Stimulated activated CD8-positive, alpha-beta memory T cell treated with anti-CD3 and anti-CD28 coated beads, Interleukin-12 subunit alpha, Interleukin-12 subunit beta, amount 100 ng/mL, for 24 hours (primary cell): ENCODE measurements at regions not wholly inside any gene's neighbourhood (a gene's known extent, or its start where the extent isn't known, plus 50 kb on each side); places are given as distances from the start of the nearest gene placed in this dataset.
"Not testable (repeated sequence)": the region's sequence is repeated elsewhere in the genome, so short reads cannot be mapped to it uniquely, and the experiment has no call there.

Experiments
- DNase-seq: peaks from one replicate; pipeline ENCODE4 v3.0.0-alpha.2; 2020; ENCODE audit errors: extremely low read depth

DNA sequence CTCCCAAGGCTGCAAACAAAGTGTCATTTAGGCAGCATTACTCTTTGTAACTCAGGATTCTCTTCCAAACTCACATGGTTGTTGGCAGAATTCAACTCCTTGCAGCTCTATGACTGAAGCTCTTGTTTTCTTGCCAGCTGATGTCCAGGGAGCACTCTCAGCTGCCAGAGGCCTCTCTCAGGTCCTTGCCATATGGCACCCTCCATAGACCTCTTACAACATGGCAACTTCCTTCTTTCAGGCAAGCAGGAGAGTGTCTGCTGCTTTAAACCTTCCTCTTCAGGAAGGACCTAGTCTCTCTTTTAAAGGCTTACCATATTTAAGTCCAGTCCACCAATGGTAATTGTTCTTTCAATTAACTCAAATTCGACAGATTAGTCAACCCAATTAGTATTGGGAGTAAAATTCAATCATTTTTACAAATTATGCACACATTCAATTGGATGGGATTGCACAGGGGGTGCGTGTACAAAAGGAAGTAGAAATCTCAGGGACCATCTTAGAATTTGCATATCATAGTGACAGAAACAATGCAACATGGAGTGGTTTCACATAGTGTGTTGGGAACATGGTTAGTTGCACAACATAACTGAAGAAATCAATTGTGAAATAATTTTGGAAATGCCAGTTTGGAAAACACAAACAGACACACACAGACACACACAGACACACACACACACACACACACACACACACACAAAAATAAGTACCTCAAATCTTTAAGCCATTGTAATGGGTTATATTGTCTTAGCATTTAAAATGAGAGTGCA is 893.5 kb upstream of the ZEB2 start:
- DNase-seq: no peak

- no peak for DNase-seq
These were observed 892.2 kb upstream of the ZEB2 start for GRCh38 chr2:145412155-145412554.

DNA sequence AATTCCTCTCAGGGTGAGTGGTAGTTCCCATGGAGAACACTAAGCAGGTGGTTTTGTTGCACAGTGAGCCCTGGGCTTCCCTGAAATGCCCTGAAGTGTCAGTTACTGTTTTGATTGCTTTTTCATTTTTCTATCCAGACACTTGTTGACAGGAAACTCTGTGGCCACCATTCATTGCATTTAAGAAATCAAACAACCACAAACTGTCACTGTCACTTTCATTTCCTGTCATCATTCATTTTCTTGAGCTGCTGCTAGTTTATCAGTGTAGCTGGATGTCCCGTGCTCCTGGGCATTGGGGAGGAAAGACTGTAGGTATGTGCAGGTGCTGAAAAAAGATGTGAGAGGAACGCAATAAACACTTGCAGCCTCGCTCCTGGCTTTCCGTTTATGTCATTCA is 891.6 kb upstream of the ZEB2 start:
- no peak for DNase-seq

DNA sequence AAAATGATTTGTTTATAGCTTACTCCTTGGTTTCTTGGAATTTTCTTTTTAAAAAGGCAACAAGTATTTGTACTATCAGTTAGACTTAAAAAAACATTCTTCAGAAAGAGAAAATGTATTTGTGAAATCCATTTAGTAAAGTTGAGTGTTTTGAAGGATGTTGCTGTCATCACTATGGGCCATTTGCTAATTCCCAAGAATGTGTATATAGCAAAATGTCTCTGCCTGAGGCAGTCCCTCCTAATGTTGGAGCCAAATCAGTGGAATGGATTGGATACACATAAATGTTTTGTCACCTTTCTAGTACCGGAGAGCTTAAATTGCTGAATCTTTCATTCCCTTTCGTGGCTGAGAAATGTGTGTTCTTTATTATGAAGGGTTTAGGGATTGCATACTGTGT is 890.2 kb upstream of the ZEB2 start:
- DNase-seq: no peak

- no peak for DNase-seq
These were observed 889.1 kb upstream of the ZEB2 start for GRCh38 chr2:145408980-145409379.

- no peak for DNase-seq
These were observed 884.8 kb upstream of the ZEB2 start for GRCh38 chr2:145404690-145405089.

GRCh38 chr2:145402706-145403277 is 882.9 kb upstream of the ZEB2 start:
- no peak for DNase-seq

DNA sequence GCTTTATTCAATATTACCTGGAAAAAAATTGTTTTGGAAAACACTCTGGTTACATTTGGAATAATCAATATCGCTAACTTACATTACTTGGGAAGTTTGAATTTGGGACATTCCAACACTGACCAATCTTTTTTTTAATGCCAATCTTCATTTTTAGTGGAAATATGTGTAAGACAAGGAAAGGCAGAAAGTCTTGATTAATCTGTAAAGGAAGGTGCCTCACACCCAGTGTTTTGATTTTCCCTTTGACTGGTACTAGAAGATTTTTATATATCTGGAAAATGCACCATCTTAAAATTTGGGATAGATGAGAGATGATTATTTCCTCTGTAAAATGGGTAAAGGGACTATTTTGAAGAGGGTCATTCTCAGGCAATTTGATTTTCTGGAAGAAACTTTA is 879.2 kb upstream of the ZEB2 start:
- no peak for DNase-seq

DNA sequence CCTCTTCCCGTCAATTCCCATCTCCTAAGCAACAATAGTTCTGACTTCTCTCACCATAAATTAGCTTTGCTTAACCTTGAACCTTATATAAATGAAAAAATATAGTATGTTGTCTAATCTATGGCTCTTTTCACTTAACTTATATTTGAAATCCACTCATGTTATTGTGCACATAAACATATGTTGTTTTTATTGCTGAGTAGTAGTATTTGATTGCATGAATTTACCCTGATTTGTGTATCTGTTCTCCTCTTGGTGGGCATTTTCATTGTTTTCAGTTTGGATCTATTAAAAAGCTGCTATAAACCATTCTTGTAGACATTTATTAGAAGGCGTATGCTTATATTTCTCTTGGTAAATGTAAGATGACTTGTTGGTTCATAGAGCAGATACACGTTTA is 874.3 kb upstream of the ZEB2 start:
- DNase-seq: no peak

- no peak for DNase-seq
These were observed 867.1 kb upstream of the ZEB2 start for GRCh38 chr2:145386973-145387372.

- DNase-seq: no peak
These were observed 864.0 kb upstream of the ZEB2 start for GRCh38 chr2:145383961-145384360.

- DNase-seq: no peak
These were observed 860.6 kb upstream of the ZEB2 start for GRCh38 chr2:145380436-145381017.

GRCh38 chr2:145379934-145380333 is 860.0 kb upstream of the ZEB2 start:
- DNase-seq: no peak

- DNase-seq: no peak
These were observed 854.2 kb upstream of the ZEB2 start for GRCh38 chr2:145374165-145374564.

DNA sequence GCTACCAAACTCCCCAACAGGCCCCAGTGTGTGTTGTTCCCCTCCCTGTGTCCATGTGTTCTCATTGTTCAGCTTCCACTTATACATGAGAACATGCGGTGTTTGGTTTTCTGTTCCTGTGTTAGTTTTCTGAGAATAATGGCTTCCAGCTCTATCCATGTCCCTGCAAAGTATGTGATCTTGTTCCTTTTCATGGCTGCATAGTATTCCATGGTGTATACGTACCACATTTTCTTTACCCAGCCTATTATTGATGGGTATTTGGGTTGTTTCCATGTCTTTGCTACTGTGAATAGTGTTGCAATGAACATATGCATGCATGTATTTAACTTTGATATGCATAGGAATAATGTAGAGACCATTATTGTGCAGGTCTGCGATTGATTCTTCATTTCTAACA is 847.4 kb upstream of the ZEB2 start:
- DNase-seq: not testable (repeated sequence)

DNA sequence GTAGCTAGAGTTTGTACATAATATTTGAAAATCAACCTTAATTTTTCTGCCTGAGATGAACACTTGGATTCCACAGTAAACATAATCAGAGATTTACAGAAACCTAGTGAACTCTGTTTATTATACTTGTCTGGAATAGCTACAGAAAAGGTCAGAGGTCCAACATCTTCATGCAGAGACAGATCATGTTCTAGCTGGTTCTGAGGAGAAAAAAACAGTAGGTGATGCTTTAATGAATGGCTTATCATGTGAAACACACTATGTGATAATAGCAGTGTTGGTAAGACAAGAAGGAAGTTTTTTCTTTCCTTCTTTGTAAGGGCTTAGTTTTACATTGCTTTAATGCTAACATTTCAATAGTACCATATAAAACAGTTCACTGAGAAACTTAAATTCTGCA is 846.4 kb upstream of the ZEB2 start:
- DNase-seq: no peak

DNA sequence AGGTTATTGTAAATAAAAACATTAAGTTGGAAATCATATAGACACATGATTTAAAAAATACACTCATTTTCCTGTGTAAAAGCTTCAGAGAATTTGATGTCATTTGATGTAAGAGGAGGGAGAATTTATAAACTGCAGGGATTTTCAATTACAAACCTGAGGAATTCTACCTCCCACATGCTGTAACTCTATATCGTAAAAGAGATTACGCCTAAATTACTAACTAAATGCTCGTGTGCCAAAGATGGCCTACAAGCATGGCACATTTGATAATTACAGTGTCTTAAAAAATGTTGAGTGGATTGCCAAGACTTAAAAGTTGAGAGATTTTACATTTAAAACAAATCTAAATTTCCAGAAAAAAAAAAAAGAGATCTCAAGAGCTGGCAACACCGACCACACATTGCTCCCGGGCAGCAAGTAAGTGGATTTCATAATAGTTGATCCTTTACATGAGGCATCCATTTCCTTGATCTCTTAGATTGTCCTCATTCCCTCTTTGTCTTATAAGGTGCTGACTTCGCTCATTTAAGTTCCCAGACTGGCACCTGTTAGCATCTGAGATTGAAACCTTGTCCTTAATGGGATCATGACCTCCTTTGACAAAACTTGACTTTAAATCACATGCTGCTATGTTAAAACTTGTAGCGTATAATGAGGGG is 840.3 kb upstream of the ZEB2 start:
- DNase-seq: no peak

DNA sequence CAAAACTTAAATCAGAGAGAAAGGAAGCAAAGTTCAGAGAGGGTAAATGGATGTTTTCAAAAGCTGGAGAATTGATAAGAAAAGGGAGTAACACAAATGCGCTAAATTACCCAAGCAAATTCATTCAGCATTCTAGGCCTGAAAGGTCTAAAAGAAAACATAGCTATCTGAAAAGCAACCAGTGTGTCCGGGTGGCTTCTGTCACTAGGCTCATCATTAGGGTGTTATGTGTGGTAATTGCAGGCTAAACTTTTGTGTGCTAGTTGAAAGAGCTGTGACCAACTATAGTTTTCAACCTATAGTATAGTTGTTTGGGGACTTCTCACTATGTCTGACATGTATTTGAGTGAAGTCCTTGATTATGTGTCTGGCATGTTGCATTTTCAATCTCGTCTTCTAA is 839.6 kb upstream of the ZEB2 start:
- no peak for DNase-seq

DNA sequence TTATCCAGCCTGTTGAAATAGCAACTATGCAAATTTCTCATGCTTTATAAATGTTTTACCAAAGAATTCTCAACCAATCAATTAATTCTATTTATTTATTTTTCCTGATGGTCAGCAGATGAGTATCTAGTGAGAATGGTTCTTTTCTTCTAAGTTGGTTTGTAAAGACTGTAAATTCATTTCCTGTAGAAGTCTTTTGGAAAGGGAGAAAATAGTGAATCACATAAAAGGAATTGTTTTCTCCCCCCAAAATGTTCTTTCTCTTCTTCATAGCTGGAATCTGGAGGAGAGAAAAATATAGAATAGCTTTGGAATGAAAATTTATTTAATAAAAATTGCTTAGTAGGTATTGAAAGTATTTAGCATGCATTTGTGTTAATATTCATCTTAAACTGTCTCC is 836.1 kb upstream of the ZEB2 start:
- no peak for DNase-seq

DNA sequence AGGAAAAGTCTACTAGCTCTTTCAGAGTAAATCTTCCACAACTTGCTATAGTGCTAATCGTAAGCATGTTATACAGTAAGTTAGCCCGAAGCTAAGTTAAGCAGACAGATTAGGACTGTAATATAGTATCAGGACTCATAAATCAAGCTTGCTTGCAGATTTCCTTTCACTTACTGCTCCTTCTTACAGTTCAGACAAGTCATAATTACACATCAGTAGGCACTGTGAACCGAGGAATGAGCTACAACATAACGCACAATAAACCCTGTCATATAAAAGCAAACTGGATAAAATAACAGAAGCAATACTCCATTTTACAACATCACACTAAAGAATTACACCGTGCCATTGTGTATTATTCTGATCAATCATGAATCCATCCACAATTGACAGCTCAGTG is 832.6 kb upstream of the ZEB2 start:
- no peak for DNase-seq

DNA sequence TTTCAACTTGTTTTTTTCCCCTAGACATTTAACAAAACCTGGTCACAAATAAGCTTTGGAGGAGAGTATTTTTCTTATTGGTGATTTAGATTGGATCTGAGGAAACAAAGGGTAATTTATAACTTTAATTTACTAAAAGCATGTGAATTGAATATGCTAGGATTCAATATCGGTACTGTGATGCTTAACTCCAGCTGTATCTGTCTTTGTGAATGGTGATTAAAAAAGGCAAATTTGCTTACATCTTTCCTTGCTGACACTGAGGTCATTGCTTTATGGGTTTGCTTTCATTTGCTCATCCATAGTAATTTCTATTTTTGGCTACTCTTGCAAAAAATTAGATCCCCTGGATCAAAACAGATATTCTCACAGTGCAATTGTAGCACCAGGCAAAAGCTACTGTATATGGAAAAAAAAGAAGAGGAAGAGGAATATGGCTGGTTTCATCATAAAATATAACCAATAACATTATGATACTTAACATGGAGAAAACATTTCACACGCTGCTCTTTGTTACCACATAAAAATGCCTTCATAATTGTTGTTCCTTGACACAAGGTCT is 832.0 kb upstream of the ZEB2 start:
- DNase-seq: no peak

DNA sequence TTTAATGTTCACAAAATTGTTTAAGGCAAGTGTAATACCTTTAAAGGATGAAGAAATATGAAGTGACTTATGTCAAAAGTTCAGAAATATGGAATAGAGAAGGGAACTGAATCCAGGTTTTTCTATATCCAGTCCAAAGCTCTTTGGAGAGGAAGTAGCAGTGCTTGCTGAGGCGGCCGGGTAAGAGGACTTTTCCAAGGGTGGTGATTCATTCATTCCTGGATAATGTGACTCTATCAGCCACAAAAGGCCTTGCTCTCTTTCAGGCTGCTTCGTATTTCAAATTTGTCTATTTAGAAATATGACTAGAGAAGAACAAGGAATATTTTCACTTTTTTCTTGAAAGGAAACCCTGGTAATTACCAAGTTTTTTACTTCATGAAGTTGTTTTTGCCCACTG is 830.1 kb upstream of the ZEB2 start:
- no peak for DNase-seq
